Stimulated activated CD4-positive, alpha-beta T cell treated with anti-CD3 and anti-CD28 coated beads, Interleukin-4, amount 100 ng/mL, for 4 hours (primary cell): ENCODE measurements at regions not wholly inside any gene's neighbourhood (a gene's known extent, or its start where the extent isn't known, plus 50 kb on each side); places are given as distances from the start of the nearest gene placed in this dataset.
"Not testable (repeated sequence)": the region's sequence is repeated elsewhere in the genome, so short reads cannot be mapped to it uniquely, and the experiment has no call there.

ENCODE experiments used
- DNase-seq, 2 experiments: peaks; one replicate each; pipeline ENCODE4 v3.0.0-alpha.2; 2020

DNA sequence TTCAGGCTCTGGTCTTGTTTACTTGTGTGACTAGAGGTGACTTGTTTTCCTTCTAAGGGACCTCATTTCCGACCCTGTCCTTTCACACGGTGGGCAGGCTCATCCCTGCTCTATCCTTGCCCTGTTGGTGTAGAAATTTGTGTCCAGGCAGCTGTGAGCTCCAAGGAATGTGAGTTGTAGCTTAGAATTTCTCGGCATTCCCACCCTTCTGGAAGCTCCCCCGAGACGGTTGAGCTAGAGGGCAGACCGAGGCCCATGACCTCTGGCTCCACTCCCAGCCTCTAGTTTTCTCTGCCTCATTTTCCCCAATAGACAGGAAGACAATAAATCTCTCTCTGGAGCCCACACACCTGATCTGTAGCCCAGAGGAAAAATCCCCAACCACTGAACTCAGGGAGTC lies 100.9 kb downstream of the NAV1 start:
- DNase-seq: no peak

DNA sequence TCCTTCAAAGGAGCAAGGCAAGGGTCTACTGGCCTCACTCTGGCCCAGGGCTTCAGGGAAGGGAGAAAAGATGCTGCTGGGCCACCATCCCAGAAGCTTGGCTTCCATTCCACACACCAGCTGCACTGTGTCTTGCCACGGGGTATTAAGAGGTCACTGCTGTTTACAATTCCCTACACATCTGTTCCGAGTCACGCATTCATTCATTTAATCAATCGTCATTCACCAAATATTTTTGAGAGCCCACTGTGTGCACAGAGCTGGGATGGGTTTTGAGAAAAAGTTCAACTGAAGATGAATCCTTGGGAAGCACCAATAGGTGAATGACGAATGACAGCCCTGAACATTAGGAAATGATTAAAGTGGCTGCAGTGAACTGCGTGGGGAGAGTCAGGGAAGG lies 101.7 kb downstream of the NAV1 start:
- no peak for DNase-seq

DNA sequence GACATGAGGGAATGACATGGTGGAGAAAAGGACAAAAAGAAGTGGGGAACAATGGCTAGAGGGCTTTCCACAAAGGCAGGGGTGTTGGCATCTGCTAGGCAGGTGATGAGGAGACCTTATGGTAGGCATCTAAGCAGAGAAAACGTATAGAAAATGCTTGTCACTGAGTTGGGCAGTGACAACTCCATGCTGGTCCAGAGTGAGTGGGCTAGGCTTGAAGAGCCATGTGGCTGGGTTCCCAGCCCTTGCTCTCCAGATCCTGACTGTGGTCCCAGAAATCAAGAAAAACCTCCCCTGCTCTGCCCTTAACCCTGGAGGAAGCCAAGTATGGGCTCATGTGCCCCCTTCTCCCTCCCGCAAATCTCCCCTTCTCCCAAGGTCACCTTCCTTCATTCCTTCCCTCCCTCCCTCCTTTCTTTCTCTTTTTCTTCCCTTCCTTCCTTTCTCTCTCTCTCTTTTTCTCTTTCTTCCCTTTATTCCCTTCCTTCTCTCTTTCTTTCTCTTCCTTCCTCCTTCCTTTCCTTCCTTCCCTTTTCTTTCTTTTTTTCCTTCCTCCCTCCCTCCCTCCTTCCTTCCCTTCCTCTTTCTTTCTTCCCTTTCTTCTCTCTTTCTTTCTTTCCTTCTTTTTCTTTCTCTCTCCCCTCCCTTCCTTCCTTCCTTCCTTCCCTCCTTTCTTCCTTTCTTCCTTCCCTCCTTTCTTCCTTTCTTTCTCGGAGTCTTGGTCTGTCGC lies 102.8 kb downstream of the NAV1 start:
- DNase-seq: no peak

DNA sequence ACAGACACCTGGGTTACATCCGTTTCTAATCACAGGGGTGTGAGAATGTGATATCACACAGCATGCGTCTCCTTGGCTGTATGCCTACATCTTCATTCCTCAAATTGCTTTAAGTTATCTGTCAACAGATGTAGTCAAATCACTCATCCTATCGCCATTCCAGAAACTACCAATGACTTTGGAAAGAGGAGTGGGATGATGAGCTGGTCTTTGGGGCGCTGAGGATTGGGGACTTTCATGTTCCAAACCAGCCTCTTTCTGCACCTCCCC lies 104.8 kb downstream of the NAV1 start:
- DNase-seq: no peak

DNA sequence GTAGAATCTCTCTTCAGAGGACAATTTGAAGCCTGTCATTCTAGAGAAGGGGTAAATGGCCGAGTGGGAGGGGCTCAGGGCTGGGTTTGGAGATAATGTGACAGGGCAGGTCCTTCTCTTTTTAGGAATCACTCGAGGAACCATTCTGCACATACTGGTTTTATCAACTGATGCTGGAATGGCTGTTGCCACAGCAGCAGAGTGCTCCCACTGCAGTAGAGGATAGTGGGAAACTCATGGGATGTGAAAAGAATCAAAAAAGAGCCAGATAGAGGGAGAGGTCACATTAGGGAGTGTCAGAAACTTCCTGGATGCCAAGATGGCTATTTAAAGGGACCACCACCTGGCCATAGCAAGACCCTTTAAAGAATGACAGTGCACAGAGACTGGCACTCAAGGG lies 105.3 kb downstream of the NAV1 start:
- DNase-seq: no peak

DNA sequence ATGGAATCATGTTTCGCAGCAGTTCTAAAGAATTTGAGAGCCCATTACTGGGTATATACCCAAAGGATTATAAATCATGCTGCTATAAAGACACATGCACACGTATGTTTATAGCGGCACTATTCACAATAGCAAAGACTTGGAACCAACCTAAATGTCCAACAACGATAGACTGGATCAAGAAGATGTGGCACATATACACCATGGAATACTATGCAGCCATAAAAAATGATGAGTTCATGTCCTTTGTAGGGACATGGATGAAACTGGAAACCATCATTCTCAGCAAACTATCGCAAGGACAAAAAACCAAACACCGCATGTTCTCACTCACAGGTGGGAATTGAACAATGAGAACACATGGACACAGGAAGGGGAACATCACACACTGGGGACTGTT lies 106.1 kb downstream of the NAV1 start:
- not testable (repeated sequence) for DNase-seq

DNA sequence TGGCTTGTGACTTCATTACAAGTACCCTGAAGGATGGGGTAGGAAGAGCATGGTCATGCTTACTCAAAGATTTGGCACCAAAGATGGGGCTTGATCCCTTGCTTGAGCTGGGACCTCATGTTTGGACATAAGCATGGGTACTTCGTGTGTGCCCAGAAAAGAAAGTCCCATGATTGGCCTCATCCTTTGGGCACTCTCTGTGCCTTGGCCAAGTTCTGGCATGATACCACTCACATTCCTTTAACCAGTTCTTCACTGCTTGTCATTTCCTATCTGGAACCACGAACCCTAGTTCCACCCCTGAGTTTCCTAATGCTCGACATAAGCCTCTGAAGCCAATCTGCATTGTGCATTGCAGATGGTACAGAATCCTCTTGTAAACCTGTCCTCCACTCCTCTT lies 107.0 kb downstream of the NAV1 start:
- no peak for DNase-seq

DNA sequence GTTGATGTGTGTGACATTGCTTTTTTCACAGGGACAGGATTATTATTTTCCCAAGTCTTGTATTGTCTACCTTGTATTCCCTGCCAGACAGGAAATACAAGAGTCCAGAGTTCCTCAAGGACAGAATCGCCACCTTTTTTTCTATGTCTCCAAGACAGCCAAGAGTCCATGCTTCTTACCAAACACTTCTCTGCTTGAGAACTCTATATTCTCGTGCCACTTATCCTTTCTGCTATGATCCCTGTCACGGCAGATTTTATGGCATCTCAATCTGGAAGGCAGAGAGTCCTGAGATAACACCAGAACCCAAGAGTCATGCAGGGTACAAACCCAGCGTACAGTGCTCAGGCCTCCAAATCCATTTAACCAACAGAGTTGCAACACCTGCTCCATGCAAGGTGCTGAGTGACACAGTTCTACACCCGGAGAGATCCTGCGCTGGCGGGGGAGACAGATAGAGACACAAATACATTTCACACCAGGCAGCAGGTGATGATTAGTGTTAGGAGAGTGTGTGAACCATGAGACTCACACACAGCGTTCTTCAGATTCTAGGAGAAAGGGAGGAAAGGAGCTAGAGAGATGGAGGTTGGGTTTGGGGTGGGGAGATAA lies 107.6 kb downstream of the NAV1 start:
- DNase-seq: no peak

DNA sequence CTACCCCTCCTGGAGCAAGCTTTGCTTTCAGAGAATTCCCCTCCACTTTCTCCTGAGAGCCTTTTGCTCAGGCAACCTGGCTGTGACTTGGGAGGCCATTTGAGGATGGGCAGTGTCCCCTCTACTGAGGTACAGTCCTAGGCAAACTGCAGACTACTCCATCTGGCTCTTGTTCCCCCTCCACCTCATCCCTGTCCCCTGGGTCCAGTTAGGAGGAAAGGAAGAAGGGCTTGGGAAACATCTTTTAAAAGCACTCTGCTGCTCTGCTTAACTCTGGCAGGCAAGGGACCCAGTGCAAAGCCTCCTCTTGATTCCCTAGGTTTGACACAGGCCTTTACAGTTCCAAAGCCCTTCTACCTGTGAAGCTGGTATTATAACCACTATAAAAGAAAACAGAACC lies 108.2 kb downstream of the NAV1 start:
- no peak for DNase-seq

DNA sequence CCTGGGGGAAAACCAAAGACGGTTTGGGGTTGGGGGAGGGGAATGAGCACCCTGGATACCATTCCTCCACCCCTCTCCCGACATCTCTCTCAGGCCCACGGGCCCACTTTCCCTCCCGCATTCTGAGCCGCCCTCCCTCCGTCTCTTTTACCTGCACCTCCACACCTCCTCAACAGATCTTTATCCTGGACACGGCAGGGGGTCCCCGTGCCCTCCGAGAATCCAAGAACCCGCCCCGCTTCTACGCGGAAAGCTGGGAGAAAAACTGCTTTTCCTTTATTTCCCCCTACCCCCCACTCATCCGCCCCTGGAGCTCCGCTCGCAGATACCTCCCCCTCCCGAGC lies 108.8 kb downstream of the NAV1 start:
- DNase-seq: no peak

DNA sequence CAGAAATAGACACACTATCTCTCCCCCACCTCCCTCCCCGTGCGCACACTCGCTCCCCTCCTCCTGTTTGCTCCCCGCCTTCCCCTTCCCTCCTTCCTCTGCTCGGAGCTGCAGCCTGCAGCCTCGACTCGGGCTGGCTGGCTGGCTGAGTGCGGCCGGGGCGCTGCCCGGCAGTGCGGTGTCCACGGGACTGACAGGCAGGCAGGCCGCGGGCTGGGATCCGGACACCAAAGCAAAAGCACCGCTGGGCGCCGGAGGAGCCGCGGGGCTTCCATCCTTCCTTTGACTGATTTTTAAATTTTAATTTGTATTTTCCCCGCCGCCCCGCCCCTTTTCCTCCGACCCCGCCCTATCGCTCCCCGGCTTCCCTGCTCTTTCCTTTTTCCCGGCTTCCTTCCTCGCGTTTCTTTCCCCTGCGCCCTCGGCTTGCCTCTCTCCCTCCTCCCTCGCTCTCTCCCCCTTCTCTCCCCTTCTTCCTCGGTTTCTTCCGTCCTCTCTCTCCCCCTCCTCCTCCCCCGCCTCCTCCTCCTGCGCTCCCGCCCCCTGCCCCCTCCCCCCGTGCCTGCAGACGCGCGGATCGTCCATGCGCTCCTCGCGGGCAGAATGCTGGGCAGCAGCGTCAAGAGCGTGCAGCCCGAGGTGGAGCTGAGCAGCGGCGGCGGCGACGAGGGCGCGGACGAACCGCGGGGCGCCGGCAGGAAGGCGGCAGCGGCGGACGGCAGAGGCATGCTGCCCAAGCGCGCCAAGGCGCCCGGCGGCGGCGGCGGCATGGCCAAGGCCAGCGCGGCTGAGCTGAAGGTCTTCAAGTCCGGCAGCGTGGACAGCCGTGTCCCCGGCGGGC lies 109.4 kb downstream of the NAV1 start:
- no peak for DNase-seq

DNA sequence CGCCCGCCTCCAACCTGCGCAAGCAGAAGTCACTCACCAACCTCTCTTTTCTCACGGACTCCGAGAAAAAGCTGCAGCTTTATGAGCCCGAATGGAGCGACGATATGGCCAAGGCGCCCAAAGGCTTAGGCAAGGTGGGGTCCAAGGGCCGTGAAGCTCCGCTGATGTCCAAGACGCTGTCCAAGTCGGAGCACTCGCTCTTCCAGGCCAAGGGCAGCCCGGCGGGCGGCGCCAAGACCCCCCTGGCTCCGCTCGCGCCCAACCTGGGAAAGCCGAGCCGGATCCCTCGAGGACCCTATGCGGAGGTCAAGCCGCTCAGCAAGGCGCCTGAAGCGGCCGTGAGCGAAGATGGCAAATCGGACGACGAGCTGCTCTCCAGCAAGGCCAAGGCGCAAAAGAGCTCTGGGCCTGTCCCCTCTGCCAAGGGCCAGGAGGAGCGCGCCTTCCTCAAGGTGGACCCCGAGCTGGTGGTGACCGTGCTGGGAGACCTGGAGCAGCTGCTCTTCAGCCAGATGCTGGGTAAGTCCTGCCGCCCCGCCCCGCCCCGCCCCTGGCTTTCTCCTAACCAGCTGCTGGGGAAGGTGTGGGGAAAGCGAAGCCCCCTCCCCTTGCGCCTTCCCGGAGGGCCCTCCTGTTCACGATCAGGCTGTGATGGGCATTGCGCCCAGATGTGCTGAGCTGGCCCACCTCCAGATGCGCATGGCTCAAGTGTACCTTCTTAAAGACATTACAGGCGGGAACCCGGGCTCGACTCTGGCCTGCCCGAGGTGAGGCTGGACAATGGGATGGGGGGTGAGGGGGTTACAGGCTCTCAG lies 110.2 kb downstream of the NAV1 start:
- no peak for DNase-seq

DNA sequence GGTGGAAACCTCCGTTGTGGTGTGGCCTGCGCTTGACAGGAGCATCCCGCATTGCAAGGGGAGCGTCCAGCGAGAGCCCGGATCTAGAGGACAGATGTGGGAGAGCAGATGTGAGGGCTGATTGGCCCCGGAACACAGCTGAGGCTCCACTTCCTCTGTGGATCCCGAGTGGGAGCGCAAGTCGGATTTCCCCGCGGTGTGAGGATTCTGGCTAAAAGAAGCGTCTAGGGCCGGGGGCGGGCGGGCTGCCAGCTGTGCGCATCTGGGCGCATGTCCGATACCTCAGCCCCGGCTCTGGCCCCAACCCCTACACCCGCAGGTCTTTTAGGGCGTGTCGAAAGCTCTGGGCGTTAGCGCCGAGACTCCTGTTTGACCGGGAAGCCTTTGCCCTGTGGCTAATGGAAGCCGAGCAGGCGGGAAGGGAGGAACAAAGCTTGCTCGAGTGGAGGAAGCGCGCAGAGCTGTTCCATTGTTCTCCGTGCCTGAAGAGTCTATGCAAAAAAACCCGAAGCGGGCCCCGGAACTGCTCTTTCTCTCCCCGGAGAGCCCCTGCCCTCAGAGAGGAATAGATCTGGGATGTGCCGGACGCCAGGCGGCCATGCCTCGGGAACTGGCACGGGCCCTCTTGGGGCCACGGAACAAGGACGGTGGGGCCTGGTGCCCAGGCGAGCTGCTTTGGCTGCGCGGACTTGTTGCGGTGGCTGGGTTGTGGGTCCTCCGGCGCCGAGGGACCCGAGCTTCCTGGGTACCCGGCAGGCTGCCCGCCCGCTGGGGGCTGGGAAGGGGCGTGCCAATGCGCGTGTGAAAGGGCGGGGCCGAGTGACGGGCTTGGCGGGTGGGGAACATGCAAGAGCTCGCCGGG lies 111.1 kb downstream of the NAV1 start:
- DNase-seq: no peak

DNA sequence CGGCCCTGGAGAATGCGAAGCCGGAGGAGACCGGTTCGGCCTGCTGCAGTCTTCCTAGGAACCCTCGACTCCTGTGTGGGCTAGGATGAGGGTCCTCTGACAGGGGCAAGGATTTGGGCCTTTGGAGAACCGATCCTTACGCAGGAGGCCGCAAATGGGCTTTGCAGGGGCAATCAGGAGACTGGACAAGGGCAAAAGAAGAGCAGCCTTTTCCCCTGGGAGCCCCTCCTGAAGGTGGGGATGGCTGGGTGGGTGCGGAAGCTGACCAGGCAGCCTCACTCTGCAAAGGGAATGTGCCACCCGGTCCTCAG lies 111.7 kb downstream of the NAV1 start:
- no peak for DNase-seq

DNA sequence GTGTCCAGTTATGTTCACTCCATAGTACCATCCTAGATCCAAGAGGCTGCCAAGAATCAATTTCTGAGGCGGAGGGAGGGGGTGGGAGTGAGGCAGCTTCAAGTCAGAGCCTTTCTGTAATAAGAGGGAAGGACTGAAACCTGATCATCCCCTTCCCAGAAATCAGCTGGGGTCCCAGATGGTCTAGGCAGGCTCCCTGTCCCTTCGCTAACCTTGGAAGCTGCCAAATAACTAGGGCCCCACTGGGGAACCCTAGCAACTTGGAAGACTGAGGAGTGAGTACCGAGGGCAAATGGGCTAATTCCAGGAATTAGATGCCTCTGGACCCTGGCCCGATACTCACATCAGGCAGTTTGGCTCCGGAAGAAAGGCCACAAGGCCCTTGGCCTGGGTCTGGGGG lies 113.3 kb downstream of the NAV1 start:
- no peak for DNase-seq

DNA sequence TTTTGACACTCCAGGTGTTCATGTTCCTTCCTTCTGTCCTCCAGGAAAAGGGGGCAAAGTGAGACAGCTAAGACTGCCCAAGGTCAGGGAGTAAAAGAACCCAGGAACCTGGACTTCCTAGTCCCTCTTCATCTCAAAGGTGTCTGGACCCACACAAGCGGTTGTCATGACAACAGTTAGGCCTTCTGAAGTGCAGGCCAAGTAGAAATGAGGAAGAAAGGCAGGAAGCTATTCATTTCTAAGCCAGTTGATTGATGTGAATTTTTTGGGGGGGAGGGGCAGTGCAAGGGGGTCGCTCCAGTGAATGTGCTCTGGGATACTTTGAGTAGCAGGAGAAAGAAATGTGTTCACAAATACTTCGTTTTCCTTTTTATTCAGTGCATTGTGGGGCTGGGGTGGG lies 114.3 kb downstream of the NAV1 start:
- DNase-seq: no peak

DNA sequence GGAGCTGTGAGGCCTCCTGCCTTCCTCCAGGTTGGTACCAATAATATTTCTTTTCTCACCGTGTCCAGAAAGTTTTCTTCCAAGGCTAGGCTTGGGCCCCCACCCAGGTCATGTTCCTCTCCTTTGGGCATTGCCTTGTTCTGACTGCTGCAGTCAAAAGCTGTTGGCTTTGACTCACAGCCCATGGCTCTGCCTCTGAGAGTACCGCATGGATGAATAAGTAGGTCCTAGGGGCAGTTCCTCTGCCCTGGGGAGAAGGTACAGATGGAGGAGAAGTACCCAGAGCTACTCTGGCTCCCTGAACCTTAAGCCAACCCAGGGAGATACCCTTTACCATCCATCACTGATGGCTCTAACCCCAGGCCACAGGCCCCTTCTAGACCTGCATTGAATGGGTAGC lies 115.0 kb downstream of the NAV1 start:
- no peak for DNase-seq

DNA sequence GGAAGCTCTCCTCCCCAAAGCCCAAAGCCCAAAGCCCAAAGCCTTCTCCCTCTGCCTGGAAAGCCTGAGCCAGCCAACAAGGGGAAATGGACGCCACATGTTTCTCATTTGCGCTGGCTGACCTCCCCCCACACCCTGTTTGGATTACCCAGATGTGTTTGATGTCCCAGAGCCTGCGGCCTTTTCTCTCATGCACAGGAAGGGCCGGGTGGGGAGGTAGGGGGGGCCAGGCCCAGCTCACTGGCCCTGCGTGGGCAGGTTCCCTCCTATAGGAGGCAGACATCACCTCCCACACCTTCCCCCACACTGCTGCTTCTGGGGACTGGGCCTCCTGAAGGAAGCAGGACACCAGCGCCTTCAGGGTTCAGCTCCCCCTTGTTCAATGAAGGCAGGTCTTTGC lies 116.3 kb downstream of the NAV1 start:
- DNase-seq: no peak

DNA sequence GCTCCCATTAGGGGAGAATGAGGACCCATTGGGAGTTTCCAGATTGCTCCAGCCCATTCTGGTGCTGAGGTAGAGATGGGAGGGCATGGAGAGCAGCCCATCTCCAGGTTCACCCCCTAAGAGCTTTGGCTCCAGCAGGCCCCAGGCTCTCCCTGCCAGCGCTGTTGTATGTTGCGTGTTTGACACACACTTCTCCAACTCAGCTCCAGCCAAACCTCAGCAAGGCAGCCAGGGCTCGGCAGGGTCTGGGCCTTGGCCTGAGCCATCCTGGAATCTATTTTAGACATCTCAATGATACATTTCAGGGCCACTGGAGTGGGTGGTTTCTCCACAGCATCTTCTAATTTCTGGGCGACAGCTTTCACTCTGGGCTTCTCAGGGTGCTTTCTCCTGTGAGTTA lies 117.0 kb downstream of the NAV1 start:
- no peak for DNase-seq

DNA sequence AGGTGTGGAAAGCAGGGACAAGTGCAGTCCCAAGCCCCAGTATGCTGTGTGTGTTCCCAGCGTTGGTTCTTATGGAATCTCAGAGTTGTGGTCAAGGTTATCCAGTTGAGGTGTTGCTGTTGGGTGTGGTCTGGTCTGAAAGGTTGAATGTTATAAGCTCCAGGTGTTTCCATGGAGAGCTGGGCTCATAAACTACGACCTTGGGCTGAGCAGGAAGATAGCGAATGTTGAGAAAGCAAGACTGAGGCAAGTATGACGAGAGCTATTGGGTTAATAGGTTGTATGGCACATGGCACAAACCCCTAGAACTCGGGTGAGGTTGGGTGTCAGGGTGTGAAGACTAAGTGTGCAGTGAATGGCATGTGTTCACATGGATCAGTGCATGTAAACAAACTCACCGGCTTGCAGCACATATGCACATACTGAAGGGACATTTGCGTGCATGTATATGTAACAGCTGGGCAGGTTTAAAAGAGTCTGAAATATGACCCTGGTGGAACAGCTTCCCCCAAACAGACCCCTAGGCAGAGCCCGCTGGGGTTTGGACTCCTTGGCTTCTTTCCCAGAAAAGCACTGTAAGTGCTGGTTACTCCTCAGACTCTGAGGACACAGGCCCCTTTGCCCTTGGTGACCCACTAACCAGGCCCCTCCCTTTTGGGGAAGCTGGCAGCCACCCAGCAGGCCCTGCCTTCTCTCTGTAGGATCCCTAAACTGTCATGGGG lies 117.5 kb downstream of the NAV1 start:
- no peak for DNase-seq

DNA sequence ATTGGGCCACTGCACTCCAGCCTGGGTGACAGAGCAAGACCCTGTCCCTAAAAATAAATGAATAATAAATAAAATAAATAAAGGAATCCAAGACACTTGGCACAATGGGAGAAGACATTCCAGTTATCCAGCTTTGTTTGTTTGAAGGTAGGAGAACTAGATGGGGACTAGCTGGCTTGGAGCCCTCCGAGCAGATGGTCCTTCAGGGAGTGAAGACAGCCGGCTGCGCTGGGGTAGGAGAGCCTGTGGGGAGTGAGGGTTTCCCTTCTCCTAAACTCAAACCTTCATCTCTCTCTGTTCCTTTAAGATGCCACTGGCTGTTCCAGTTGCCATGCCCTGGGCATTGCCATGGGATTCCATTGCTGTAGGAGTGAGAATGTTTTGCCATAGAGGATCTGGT lies 120.6 kb downstream of the NAV1 start:
- DNase-seq: no peak
